ENCODE measurements at regions not wholly inside any gene's neighbourhood (a gene's known extent, or its start where the extent isn't known, plus 50 kb on each side); places are given as distances from the start of the nearest gene placed in this dataset.

GRCh38 chr2:193695367-193695766, 1500.6 kb upstream of the TMEFF2 start:
- TF ChIP-seq EZH2 (IDR thresholded peaks at IDR 0.05; ENCODE audit: borderline replicate concordance, low read depth, low read length, severe bottlenecking): no peak
- TF ChIP-seq CTCF (IDR thresholded peaks at IDR 0.05; ENCODE audit: extremely low read depth in 1 of 2, insufficient read depth in 1 of 2, low read depth in 1 of 2, low read length in 2 of 2): peak; percentile 41 to 49
- no peak for TF ChIP-seq POLR2A (IDR thresholded peaks at IDR 0.05; ENCODE audit: low read depth, low read length)
- no peak for TF ChIP-seq POLR2AphosphoS5 (IDR thresholded peaks at IDR 0.05; ENCODE audit: insufficient read depth, low read depth, low read length)

Measured in endothelial cell of umbilical vein (primary cell).